Retina (tissue), 1 donor: ENCODE measurements at regions not wholly inside any gene's neighbourhood (a gene's known extent, or its start where the extent isn't known, plus 50 kb on each side); places are given as distances from the start of the nearest gene placed in this dataset.
"Not testable (repeated sequence)": the region's sequence is repeated elsewhere in the genome, so short reads cannot be mapped to it uniquely, and the experiment has no call there.

Source experiments
- DNase-seq: peaks from one replicate; pipeline ENCODE4 v3.0.0-alpha.2; 2016

DNA sequence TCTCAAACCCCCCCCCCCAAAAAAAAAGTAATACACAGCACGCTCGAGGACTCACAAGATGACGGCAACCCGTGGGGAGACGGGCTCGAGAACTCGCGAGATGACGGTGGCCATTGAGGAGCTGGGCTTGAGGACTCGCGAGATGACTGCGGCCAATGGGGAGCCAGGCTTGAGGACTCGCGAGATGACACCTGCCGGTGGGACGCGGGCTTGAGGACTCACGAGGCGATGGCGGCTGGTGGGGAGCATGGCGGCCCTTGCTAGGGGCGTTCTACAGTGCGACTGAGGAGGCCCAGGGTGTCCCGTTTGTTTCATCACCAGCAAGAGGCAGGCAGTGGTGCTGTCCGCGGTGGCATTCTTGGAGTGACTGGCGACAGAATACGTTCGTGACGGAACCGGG is 172.4 kb upstream of the MAGEB16 start:
- no peak for DNase-seq

- DNase-seq = no peak
Observed at GRCh38 chrX:35626124-35626523, 172.0 kb upstream of the MAGEB16 start.

DNA sequence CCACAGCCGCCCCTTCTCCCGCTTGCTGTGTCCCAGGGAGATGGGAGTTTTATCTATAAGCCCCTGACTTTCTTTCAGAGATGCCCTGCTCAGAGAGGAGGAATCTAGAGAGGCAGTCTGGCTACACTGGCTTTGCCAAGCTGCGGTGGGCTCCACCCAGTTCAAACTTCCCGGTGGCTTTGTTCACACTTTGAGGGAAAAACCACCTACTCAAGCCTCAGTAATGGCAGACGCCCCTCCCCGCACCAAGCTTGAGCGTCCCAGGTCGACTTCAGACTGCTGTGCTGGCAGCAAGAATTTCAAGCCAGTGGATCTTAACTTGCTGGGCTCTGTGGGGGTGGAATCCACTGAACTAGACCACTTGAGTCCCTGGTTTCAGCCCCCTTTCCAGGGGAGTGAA is 162.2 kb upstream of the MAGEB16 start:
- DNase-seq = not testable (repeated sequence)

DNA sequence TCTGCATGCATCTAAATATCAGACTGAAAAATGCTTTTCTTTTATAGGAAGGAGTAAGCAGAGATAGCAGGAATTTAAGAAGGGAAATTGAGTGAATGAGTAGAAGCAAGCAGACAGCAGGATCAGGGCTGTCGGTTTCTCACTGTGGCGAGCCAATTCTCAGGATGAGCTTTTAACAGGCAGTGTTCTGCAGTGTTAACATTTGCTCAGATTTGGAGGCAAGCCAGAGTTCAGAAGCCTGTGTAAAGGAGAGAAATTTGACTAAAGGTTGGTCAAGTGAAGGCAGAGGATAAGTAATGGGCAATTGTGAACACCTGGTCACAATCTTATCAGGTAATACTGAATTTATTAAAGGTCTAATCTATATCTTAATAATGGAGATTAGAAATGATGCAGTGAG is 133.3 kb upstream of the MAGEB16 start:
- DNase-seq = no peak

GRCh38 chrX:35665311-35665710 is 132.8 kb upstream of the MAGEB16 start:
- no peak for DNase-seq

GRCh38 chrX:35670889-35671288 is 127.3 kb upstream of the MAGEB16 start:
- no peak for DNase-seq

GRCh38 chrX:35675151-35675550 is 123.0 kb upstream of the MAGEB16 start:
- no peak for DNase-seq

DNA sequence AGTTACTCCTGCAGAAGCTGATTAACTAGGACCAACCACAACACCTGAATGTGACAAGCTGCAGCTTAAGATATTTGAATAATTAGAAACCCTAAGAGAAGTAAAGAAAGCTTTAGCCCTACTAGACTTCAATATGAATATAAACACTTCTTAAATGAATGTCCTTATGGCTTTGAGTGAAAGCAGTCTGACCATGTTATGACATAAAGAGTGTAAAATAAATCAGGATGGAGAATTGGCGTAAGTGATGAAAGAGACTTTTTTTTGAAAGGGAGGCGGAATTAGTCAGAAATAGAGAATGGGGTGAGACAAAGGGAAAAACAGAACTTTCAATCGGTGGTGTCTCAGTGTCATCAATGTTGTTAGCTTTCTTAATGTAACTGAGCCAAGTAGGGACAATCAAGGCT is 117.2 kb upstream of the MAGEB16 start:
- DNase-seq = no peak

DNA sequence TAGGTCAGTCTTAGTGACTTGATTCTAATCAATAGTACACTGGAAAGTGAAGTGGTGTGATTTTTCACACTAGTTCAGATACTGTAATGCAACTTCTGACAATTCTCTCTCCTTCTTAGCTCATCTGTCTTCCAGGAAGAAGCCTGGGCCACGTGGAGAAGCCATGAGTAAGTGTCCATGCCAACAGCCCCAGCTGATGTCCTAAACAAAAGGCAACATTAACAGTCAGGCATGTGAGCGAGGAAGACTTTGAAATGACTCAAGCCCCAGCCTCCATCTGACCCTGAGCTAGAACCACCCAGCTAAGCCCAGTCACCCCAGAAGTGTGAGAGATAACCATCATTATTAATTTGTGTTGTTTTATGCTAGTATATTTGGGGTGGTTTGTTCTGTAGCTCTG is 115.7 kb upstream of the MAGEB16 start:
- no peak for DNase-seq

DNA sequence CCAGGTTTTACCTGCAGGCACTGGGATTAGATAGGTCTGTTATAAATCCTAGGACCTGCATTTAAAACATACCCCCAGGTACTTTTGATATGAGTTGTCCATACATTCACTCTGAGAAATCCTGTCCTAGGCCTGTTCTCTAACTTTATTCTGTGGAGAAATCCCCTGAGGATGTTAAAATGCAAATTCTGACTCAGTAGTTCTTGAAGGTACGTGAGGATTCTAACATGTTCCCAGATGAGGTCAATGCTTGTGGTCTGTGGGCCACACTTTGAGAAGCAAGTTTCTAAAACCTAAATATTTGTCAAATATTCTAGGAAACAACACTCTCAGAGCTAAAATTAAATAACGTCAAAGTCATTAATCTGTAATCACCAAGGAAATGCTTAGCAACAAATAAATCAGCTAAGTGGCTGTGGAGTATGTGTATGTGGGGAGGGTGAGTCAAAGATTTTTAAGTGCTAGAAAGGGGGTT is 101.3 kb upstream of the MAGEB16 start:
- DNase-seq = no peak

DNA sequence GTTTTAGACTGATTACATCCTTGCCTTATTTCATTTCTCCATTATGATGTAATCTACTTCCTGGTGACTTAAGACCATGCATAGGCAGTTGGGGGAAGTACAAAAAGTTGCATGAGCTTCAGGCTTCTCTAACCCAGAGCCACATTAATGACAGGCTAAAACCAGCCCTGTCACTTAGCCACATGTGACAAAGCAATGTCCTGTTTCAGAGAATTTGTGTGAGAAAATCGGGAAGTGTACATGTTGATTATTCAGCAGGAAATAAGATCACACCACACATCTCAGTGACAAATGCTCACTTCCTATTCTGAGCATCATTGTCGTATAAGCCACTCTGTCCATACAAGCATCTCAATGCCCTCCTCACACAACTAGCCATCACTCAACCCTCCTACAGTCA is 98.5 kb upstream of the MAGEB16 start:
- DNase-seq = no peak

- no peak for DNase-seq
Observed at GRCh38 chrX:35700121-35700520, 98.0 kb upstream of the MAGEB16 start.

- DNase-seq = no peak
Observed at GRCh38 chrX:35711281-35711680, 86.9 kb upstream of the MAGEB16 start.

- DNase-seq = no peak
Observed at GRCh38 chrX:35722128-35722527, 76.0 kb upstream of the MAGEB16 start.

GRCh38 chrX:35726176-35726575 is 72.0 kb upstream of the MAGEB16 start:
- no peak for DNase-seq

DNA sequence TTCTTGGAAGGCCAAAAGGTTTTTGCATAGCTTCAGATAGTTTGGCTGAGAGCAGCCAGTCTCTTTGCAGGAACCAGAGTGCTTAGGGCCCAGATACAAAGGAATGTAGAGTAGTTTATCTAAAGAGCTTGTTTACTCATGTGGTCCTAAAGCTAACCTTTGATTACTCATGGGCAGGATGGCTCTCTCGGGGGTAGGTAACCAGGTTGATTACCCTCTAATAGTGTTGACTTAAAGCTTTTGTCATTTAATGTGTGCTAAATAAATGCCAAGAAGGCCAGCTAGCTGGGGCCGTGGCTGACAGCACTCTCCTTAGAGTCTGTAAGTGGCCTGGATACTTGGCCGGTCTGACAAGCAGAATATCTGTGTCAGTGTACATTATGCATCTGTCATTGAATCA is 69.7 kb upstream of the MAGEB16 start:
- DNase-seq = peak; percentile 1

DNA sequence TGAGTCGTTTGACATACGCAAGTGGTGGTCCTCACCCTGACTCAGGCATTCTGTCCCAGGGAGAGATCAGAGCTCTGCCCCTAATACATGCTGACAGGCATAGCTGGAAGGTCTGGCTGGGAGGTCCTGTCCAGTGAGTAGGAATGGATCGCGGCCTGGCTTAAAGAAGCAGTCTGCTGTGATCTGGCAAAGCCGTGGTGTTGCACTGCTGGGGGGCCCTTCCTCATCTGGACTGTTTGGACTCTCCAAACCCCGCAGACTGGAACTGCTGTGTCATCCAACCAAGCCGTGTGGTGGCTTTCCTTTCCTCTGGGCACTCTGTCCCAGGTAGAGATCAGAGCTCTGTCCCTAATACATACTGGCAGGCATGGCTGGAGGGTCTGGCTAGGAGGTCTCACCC is 64.3 kb upstream of the MAGEB16 start:
- peak; percentile 65 for DNase-seq

- DNase-seq = no peak
Observed at GRCh38 chrX:35741142-35741541, 57.0 kb upstream of the MAGEB16 start.

- DNase-seq = no peak
Observed at GRCh38 chrX:35743331-35743730, 54.8 kb upstream of the MAGEB16 start.
